GM19025 (cell line): ENCODE measurements at regions not wholly inside any gene's neighbourhood (a gene's known extent, or its start where the extent isn't known, plus 50 kb on each side); places are given as distances from the start of the nearest gene placed in this dataset.
"Not testable (repeated sequence)": the region's sequence is repeated elsewhere in the genome, so short reads cannot be mapped to it uniquely, and the experiment has no call there.

Experiments
- ATAC-seq: cut with Tn5 transposase; IDR thresholded peaks from one replicate; pipeline ENCODE4 v1.9.1; 2021; ENCODE audit warnings: mild to moderate bottlenecking, low read depth, moderate library complexity; ENCODE audit not compliant: unreplicated experiment

GRCh38 chr6:145155873-145156782 is 579.2 kb downstream of the EPM2A start:
- no peak for ATAC-seq

DNA sequence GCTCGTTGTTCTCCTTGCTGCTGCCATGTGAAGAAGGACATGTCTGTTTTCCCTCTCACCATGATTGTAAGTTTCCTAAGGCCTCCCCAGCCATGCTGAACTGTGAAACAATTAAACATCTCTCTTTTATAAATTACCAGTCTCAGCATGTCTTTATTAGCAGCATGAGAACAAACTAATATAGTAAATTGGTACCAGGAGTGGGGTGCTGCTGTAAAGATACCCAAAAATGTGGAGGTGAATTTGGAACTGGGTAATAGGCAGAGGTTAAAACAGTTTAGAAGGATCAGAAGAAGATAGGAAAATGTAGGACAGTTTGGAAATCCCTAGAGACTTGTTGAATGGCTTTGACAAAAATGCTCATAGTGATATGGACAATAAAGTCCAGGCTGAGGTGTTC is 576.7 kb downstream of the EPM2A start:
- not testable (repeated sequence) for ATAC-seq

- no peak for ATAC-seq
Measured at GRCh38 chr6:145159921-145160320, 575.4 kb downstream of the EPM2A start.

GRCh38 chr6:145161501-145161900 is 573.8 kb downstream of the EPM2A start:
- no peak for ATAC-seq

- ATAC-seq, result no peak
Measured at GRCh38 chr6:145169726-145170224, 565.5 kb downstream of the EPM2A start.

GRCh38 chr6:145175470-145175869 is 559.9 kb downstream of the EPM2A start:
- no peak for ATAC-seq

DNA sequence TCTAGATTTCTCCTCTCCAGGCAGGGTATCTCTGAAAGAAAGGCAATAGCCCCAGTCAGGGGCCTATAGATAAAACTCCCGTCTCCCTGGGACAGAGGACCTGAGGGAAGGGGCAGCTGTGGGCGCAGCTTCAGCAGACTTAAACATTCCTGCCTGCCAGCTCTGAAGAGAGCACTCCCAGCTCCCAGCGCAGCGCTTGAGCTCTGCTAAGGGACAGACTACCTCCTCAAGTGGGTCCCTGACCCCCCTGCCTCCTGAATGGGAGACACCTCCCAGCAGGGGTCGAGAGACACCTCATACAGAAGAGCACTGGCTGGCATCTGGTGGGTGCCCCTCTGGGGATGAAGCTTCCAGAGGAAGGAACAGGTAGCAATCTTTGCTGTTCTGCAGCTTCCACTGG is 556.9 kb downstream of the EPM2A start:
- no peak for ATAC-seq

- no peak for ATAC-seq
Measured at GRCh38 chr6:145187491-145188206, 547.7 kb downstream of the EPM2A start.

DNA sequence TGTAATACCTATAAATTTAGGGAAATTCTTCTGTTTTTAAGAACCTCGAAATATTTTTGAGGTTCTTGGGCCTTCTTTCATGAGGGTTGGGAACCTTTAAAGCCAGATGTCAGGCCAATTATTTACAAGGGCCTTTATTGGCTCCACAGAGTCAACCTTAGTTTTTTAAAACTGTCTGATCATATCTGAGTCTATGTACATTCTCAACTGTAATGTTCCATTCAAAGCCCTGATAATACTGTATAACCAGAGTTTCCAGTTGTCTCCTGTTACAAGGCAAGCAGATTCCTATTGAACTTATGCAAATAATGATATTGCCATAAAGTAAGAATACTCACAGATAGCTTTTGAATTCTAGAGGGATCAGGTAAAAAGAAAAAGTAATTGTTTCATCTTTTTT is 545.5 kb downstream of the EPM2A start:
- no peak for ATAC-seq

GRCh38 chr6:145194389-145194788 is 540.9 kb downstream of the EPM2A start:
- ATAC-seq, result no peak

GRCh38 chr6:145199961-145200360 is 535.4 kb downstream of the EPM2A start:
- ATAC-seq, result no peak

DNA sequence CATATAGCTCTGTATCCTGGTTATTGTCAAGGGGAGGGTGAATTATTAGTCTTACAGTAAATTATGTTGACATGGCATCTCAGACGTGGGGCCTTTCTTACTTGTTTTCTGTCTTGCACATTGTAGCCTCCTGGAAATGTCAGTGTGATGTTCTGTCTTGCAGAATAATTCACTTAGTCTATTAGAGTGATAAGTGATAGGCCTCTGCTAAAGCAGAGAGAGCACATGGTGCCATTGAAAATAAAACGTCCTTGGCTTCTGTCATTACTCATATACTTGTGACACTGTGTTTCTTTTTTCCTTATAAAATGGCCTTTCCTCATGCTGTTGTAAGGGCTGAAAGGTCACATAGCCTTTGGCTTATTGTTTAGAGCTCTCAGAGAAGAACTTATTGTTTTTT is 531.0 kb downstream of the EPM2A start:
- no peak for ATAC-seq

DNA sequence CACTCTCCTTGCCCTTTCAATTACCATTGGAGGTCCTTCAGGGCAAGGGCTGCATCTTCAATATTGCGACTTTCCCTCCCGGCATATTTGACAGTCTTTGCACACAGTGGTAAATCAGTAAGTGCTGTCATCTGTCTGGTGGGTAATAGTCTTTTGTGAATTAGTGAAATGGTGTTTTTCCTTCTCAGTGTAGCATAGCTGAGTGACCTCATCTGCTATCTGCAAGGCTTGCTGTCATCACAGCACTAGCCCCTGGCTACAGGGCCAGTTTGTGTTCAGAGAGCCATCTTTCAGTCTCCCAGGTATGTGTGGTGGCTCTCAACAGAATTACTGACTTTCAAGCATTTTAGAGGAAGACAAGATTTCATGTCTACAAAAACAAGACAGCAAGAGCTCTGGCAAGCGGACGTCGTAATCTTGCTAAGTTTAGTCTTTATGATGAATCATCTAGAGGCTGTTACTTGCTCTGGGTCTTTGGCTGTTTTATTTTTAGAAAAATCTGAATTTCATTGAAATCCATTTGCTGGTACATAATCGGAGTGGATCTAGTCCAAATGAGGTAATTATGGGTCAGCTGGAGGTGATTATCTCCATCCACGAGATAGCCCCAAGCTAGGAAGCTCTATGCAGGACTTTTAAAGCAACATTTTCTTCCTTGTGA is 528.9 kb downstream of the EPM2A start:
- ATAC-seq, result no peak

- ATAC-seq, result no peak
Measured at GRCh38 chr6:145208474-145208873, 526.8 kb downstream of the EPM2A start.

- ATAC-seq, result no peak
Measured at GRCh38 chr6:145209272-145209671, 526.0 kb downstream of the EPM2A start.

GRCh38 chr6:145212813-145213212 is 522.5 kb downstream of the EPM2A start:
- ATAC-seq, result no peak

DNA sequence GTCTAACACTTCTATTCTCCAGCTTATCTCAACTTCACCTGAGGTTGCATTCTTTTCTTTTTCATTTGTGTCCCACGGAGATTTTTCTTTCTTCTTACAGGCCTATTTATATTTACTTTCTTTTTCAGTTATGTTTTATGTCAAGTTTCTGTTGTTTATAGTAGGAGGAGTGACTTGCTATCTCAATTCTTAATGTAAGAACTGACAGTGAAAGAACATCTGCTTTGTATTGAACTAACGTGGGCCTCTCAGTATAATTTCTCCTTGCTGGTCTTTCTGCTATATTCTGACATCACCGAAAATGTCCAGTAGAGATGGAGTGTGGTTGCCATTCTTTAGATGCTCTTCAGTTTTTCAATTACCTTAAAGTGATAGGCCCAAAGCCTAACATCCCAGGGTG is 521.7 kb downstream of the EPM2A start:
- peak; percentile 76 for ATAC-seq

DNA sequence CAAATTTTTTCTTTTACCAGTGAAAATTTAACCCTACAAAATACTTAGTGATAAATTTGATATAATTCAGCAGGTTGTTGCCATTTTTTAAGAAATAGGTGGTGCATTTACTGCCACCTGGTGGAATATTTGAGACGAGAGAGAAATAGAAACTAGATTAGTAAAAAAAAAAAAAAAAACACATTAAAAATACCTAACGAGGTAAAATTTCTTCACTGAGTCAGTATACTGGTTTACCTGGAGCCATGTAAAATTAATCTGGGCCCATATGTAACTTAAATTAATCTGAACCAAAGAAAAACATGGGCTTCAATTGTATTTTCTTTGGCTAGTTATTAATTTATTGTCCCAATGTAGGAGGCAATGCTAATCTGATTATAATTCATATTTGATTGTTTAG is 520.8 kb downstream of the EPM2A start:
- no peak for ATAC-seq

GRCh38 chr6:145224450-145224849 is 510.9 kb downstream of the EPM2A start:
- ATAC-seq, result no peak

DNA sequence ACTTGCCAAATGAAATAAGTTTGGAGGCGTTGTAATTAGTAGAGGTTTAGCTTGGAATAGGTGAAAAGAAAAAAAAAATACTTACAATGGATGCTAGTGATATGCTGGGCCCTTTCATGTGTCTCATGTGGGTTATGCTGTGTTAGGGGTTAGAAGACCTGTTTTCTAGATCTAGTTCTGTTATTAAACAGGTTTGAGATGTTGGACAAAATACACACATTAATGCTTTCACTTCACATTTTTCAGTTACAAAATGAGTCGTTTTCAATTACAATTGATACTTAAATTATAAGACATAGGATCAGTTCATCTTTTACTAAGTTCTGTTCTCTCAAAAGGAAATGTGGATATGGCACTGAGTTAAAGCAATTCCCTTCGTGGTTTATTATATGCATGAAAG is 509.8 kb downstream of the EPM2A start:
- ATAC-seq, result no peak

GRCh38 chr6:145227593-145227992 is 507.7 kb downstream of the EPM2A start:
- ATAC-seq, result no peak
